Breast epithelium (tissue), 3 donors: ENCODE measurements at regions not wholly inside any gene's neighbourhood (a gene's known extent, or its start where the extent isn't known, plus 50 kb on each side); places are given as distances from the start of the nearest gene placed in this dataset.

Experiments used
- CTCF ChIP-seq, 3 donors: fragments of 450-650 bp; IDR thresholded peaks; one replicate each; pipeline ENCODE4 v1.5.1; 2016 to 2017; ENCODE audit warnings: antibody characterized with exemption in 3 of 3, mild to moderate bottlenecking in 3 of 3, moderate library complexity in 3 of 3
- POLR2A ChIP-seq: fragments of 450-650 bp; IDR thresholded peaks from one replicate; pipeline ENCODE4 v1.6.1; 2016; ENCODE audit warnings: antibody characterized with exemption, mild to moderate bottlenecking, moderate library complexity
- POLR2AphosphoS5 ChIP-seq, 3 donors: sonication (generic); formaldehyde crosslinking; IDR thresholded peaks; one replicate each; pipeline ENCODE4 v1.6.1; 2017; ENCODE audit warnings: antibody characterized with exemption in 3 of 3

GRCh38 chr1:104933846-104934245 lies 1184.1 kb downstream of the AMY1C start:
- TF ChIP-seq POLR2A (no peak), CTCF (IDR thresholded peaks at IDR 0.05) (no peak), POLR2AphosphoS5 (IDR thresholded peaks at IDR 0.05) (no peak)
